OCI-LY3 (cell line): ENCODE measurements at regions not wholly inside any gene's neighbourhood (a gene's known extent, or its start where the extent isn't known, plus 50 kb on each side); places are given as distances from the start of the nearest gene placed in this dataset.

ENCODE experiments used
- EZH2phosphoT487 ChIP-seq: fragments of 200-600 bp; shearing (Covaris generic); IDR thresholded peaks from 2 replicates; pipeline ENCODE4 v1.6.1; 2018; ENCODE audit warnings: antibody characterized with exemption, mixed run types, low read depth
- TF ChIP-seq, protein P1 (sequence below): fragments of 200-600, 300-600 bp; sonication (generic); IDR thresholded peaks from 2 replicates; pipeline ENCODE4 v1.5.1; 2014; ENCODE audit warnings: antibody characterized with exemption, low read length, low read depth

DNA sequence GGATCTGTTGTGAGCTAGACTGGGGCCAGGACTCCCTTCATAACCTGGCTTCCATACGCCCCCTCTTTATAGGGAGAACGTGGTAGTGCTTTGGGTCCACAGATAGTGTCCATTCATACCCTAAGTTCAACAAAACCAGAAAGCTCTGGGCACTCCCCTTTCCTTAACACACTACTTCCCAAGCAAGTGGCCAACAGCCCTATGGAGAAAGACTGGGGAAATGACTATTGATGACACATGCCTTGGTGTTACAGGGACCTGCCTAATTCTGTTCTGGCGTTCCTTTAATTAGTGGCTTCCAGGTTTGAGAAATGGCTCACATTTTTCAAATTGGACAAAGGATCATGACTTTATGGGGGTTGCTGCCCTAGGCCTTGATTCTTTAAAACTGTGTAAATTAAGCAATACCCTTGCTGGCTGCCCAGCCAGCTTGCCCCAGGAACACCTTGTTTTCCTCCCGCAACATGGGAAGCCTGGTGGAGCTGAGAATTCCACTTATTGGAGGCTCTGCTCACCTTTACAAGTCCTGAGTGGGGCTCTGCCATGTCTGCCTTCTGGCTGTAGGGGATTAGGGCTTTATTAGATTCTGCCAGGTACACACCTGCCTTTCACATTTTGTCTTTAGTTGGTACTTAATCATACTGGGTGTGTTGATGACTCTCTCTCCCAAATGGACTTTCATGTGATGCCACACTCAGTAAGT is 61.1 kb downstream of the RGS12 start:
- TF ChIP-seq, protein P1, sequence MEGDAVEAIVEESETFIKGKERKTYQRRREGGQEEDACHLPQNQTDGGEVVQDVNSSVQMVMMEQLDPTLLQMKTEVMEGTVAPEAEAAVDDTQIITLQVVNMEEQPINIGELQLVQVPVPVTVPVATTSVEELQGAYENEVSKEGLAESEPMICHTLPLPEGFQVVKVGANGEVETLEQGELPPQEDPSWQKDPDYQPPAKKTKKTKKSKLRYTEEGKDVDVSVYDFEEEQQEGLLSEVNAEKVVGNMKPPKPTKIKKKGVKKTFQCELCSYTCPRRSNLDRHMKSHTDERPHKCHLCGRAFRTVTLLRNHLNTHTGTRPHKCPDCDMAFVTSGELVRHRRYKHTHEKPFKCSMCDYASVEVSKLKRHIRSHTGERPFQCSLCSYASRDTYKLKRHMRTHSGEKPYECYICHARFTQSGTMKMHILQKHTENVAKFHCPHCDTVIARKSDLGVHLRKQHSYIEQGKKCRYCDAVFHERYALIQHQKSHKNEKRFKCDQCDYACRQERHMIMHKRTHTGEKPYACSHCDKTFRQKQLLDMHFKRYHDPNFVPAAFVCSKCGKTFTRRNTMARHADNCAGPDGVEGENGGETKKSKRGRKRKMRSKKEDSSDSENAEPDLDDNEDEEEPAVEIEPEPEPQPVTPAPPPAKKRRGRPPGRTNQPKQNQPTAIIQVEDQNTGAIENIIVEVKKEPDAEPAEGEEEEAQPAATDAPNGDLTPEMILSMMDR = no peak
- TF ChIP-seq EZH2phosphoT487 = no peak
